HepG2 (cell line): ENCODE measurements at regions not wholly inside any gene's neighbourhood (a gene's known extent, or its start where the extent isn't known, plus 50 kb on each side); places are given as distances from the start of the nearest gene placed in this dataset.
"Not testable (repeated sequence)": the region's sequence is repeated elsewhere in the genome, so short reads cannot be mapped to it uniquely, and the experiment has no call there.

Source experiments
- ATAC-seq: fragments of 200-7000 bp; cut with Tn5 transposase; 3 replicates; pipeline ENCODE4 v1.9.1; 2020; ENCODE audit warnings: mild to moderate bottlenecking, moderate library complexity
- BruUV-seq: library from RNA; stranded (reverse); fragments of 400-500 nt; replicated peaks from 2 replicates; lab custom pipeline; 2021; lab: Mats Ljungman, UMichigan
- CTCF ChIA-PET: fragments of 300-600 bp; formaldehyde crosslinking; extraction: SDS; loops from one replicate; lab custom pipeline; 2021; ENCODE audit warnings: low total read pairs, inconsistent platforms, low intra/inter-chr PET ratio; lab: Yijun Ruan, JAX
- POLR2A ChIA-PET: fragments of 350-600 bp; sonication (Branson Sonifier 250); formaldehyde crosslinking; loops from one replicate; lab custom pipeline; 2020; ENCODE audit warnings: antibody characterized with exemption, inconsistent platforms; lab: Yijun Ruan, JAX
- DNase-seq: peaks from one replicate; pipeline ENCODE4 v3.0.0-alpha.2; 2015; ENCODE audit warnings: low spot score
- FAIRE-seq: peaks from 3 replicates; lab custom pipeline; 2011; peaks lifted over from hg19 to GRCh38; lab: Jason Lieb, UNC
- H2AFZ ChIP-seq: one replicate; pipeline ENCODE4 v1.6.1; 2011; ENCODE audit warnings: low read length, inconsistent platforms
- H3K27ac ChIP-seq: fragments of 300-600 bp; 3 replicates; pipeline ENCODE4 v1.8.0; 2011; ENCODE audit warnings: mixed run types, mild to moderate bottlenecking, mixed read lengths, low read length, inconsistent platforms; ENCODE audit not compliant: insufficient read depth; ENCODE audit errors: extremely low read length
- H3K27me3 ChIP-seq, 2 experiments: fragments of 200-600 bp in 1 of 2; 2 replicates in 1 of 2; 3 replicates in 1 of 2; pipeline versions ENCODE4 v1.6.0 to v1.8.0; 2011; ENCODE audit warnings: low read length in 2 of 2, mild to moderate bottlenecking in 2 of 2, moderate library complexity in 2 of 2, inconsistent platforms in 1 of 2; ENCODE audit not compliant: insufficient read depth in 2 of 2, control insufficient read depth in 1 of 2
- H3K36me3 ChIP-seq, 2 experiments: fragments of 200-600 bp in 1 of 2; replicated peaks in 1 of 2; 2 replicates in 1 of 2; 3 replicates in 1 of 2; pipeline versions ENCODE4 v1.5.1 to v1.8.0; 2011; ENCODE audit warnings: low read length in 2 of 2, inconsistent platforms in 1 of 2; ENCODE audit not compliant: insufficient read depth in 2 of 2, control insufficient read depth in 1 of 2
- H3K4me1 ChIP-seq: 2 replicates; pipeline ENCODE4 v1.5.1; 2012; ENCODE audit warnings: low read length, inconsistent platforms; ENCODE audit not compliant: insufficient read depth
- H3K4me2 ChIP-seq: 2 replicates; pipeline ENCODE4 v1.6.0; 2011; ENCODE audit warnings: low read depth, low read length, inconsistent platforms
- H3K4me3 ChIP-seq, 3 experiments: fragments of 200-600 bp in 1 of 3; sonication (generic), shearing (Covaris generic) in 1 of 3; replicated peaks in 1 of 3; 2 replicates each; pipeline ENCODE4 v1.5.1; 2011 to 2016; ENCODE audit warnings: low read length in 3 of 3, inconsistent platforms in 2 of 3, low read depth in 2 of 3, mild to moderate bottlenecking in 2 of 3, control low read depth in 1 of 3, mixed read lengths in 1 of 3; ENCODE audit not compliant: insufficient read depth in 1 of 3
- H3K79me2 ChIP-seq: one replicate; pipeline ENCODE4 v1.6.1; 2011; ENCODE audit warnings: low read length, inconsistent platforms; ENCODE audit not compliant: insufficient read depth
- H3K9ac ChIP-seq: 2 replicates; pipeline ENCODE4 v1.6.0; 2011; ENCODE audit warnings: mild to moderate bottlenecking, low read depth, low read length, inconsistent platforms; ENCODE audit not compliant: insufficient read depth
- H3K9me3 ChIP-seq: 2 replicates; pipeline ENCODE4 v1.5.1; 2012; ENCODE audit warnings: mild to moderate bottlenecking, low read length
- H4K20me1 ChIP-seq: 2 replicates; pipeline ENCODE4 v1.6.0; 2011; ENCODE audit warnings: inconsistent platforms, mild to moderate bottlenecking, low read length, moderate library complexity; ENCODE audit not compliant: insufficient read depth
- FIP1L1 ChIP-seq: fragments of 200-400 bp; formaldehyde crosslinking; IDR thresholded peaks from 2 replicates; pipeline ENCODE4 v1.6.1; 2018; ENCODE audit warnings: low read depth, mild to moderate bottlenecking, low read length, moderate library complexity, borderline replicate concordance; ENCODE audit not compliant: insufficient read depth
- MBNL3 ChIP-seq: fragments of 250-450 bp; sonication (Bioruptor Pico); conservative IDR thresholded peaks from 2 replicates; pipeline ENCODE4 v1.8.0; 2022; ENCODE audit warnings: mild to moderate bottlenecking, inconsistent platforms
- SRSF4 ChIP-seq: fragments of 200-400 bp; formaldehyde crosslinking; IDR thresholded peaks from one replicate; pipeline ENCODE4 v1.6.1; 2018; ENCODE audit warnings: mild to moderate bottlenecking, low read depth, low read length, moderate library complexity; ENCODE audit not compliant: poor library complexity, severe bottlenecking
- ZHX2 ChIP-seq, 2 experiments: sonication (generic) in 1 of 2; formaldehyde crosslinking in 1 of 2; IDR thresholded peaks; 2 replicates each; pipeline versions ENCODE4 v1.6.1 to v1.9.0; 2014 to 2022; ENCODE audit warnings: antibody characterized with exemption in 1 of 2, borderline replicate concordance in 1 of 2, inconsistent platforms in 1 of 2, low read depth in 1 of 2, missing genetic modification reagents in 1 of 2
- ZNF124 ChIP-seq: sonication (generic); formaldehyde crosslinking; IDR thresholded peaks from 2 replicates; pipeline ENCODE4 v1.4.0; 2020; ENCODE audit warnings: missing genetic modification reagents
- whole genome bisulfite sequencing: methylation state at CpG from one replicate; pipeline ENCODE4 v1.1.6; 2017; ENCODE audit warnings: low lambda C conversion rate; 5-methylcytosine and 5-hydroxymethylcytosine counted together
- in situ Hi-C: cut with HindIII; loops from 2 replicates; pipeline ENCODE4 v1.10.0; 2017; ENCODE audit warnings: low pct_unique_long_range_greater_than_20kb; ENCODE audit not compliant: extremely low pct_ligation_motif_present
- intact Hi-C: fragments of 100-400 bp; cut with micrococcal nuclease; formaldehyde crosslinking; loops from one replicate; pipeline ENCODE4 v1.10.0; 2022; ENCODE audit not compliant: unreplicated experiment

DNA sequence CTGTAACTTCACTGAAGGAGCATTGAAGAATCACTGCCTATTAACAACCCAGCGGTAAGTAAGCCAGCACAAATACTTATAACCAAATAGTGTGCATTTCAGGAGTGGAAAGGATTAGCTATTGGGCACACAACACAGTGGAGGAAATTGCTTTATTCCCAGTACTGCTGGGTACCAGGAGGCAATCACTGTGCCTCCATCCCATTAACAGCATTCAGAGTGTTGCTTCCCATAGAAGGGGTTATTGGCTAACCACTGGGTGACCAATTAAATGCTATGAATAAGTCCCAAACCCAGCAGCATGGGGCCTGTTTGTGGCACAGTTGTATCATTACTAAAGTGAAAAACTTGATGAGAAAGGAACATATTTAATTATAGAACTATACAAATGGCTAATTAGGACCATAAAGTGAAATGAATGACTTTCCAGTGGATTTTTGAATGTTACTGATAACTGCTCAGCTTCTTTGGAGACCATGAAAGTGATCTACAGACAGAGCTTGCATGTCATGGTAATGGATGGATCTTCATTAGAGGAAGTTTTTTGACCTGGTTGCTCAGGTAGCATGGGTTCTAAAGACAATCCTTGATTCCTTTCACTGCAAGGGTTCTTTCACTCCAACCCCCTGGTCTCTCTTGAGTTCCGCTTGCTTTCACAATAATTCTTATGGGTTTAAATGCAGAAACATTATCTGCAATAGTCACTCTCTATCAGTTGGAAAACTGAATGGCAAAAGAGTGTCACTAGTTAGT lies 413.3 kb upstream of the RORB start (continued):
- no peak for TF ChIP-seq ZNF124 (CRISPR knock-in tag)
- no peak for TF ChIP-seq FIP1L1
- no peak for TF ChIP-seq MBNL3 (CRISPR knock-in tag)
- TF ChIP-seq ZHX2 (IDR thresholded peaks at IDR 0.05; ENCODE audit: low read depth): no peak
- TF ChIP-seq ZHX2 (CRISPR knock-in tag; IDR thresholded peaks at IDR 0.05; ENCODE audit: borderline replicate concordance): no peak
- TF ChIP-seq SRSF4: no peak

DNA sequence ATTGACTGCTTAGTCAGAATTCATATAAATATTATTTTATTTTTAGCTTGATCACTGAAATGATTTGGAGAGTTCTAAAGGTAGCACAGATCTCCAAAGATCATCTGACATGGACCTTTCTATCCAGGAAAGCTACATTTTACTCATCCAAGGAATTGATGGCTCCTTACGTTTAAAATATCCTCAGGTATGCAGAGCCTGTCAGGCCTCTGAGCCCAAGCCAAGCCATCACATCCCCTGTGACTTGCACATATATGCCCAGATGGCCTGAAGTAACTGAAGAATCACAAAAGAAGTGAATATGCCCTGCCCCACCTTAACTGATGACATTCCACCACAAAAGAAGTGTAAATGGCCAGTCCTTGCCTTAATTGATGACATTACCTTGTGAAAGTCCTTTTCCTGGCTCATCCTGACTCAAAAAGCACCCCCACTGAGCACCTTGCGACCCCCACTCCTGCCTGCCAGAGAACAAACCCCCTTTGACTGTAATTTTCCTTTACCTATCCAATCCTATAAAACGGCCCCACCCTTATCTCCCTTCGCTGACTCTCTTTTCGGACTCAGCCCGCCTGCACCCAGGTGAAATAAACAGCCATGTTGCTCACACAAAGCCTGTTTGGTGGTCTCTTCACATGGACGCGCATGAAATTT lies 411.6 kb upstream of the RORB start:
- H3K27me3 ChIP-seq, DNase-seq, H3K4me1 ChIP-seq, H3K79me2 ChIP-seq, H3K27ac ChIP-seq, BruUV-seq, FAIRE-seq, POLR2A ChIA-PET, H3K4me2 ChIP-seq, H3K4me3 ChIP-seq, in situ Hi-C loops, CTCF ChIA-PET, intact Hi-C loops, H4K20me1 ChIP-seq, H3K9me3 ChIP-seq, H3K9ac ChIP-seq, ATAC-seq, H2AFZ ChIP-seq, H3K36me3 ChIP-seq: not testable (repeated sequence)
- 65% methylated on average over 8 of the region's 8 CpGs for WGBS

DNA sequence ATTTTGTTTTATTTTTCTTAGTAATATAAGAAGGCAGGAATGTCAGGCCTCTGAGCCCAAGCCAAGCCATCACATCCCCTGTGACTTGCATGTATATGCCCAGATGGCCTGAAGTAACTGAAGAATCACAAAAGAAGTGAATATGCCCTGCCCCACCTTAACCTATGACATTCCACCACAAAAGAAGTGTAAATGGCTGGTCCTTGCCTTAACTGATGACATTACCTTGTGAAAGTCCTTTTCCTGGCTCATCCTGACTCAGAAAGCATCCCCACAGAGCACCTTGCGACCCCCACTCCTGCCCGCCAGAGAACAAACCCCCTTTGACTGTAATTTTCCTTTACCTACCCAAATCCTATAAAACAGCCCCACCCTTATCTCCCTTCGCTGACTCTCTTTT lies 406.2 kb upstream of the RORB start:
- 67% methylated on average over 3 of the region's 3 CpGs for WGBS
- H4K20me1 ChIP-seq, ATAC-seq, H2AFZ ChIP-seq, FAIRE-seq, H3K27me3 ChIP-seq, H3K9me3 ChIP-seq, CTCF ChIA-PET, BruUV-seq, DNase-seq, H3K27ac ChIP-seq, intact Hi-C loops, in situ Hi-C loops, H3K4me2 ChIP-seq, H3K4me1 ChIP-seq, H3K9ac ChIP-seq, H3K79me2 ChIP-seq, POLR2A ChIA-PET, H3K4me3 ChIP-seq, H3K36me3 ChIP-seq: not testable (repeated sequence)
